T-cell (primary cell): ENCODE measurements at regions not wholly inside any gene's neighbourhood (a gene's known extent, or its start where the extent isn't known, plus 50 kb on each side); places are given as distances from the start of the nearest gene placed in this dataset.
"Not testable (repeated sequence)": the region's sequence is repeated elsewhere in the genome, so short reads cannot be mapped to it uniquely, and the experiment has no call there.

Source experiments
- ATAC-seq, 4 experiments: fragments of 200-7000 bp in 3 of 4; fragments of 150-1000 bp in 1 of 4; cut with Tn5 transposase; replicated peaks in 1 of 4; 1 replicate in 3 of 4; 2 replicates in 1 of 4; pipeline ENCODE4 v1.10.0; 2021; ENCODE audit warnings: moderate library complexity in 3 of 4, mild to moderate bottlenecking in 2 of 4, moderate number of reproducible peaks in 1 of 4
- CTCF ChIA-PET, 2 donors: fragments of 300-600 bp; sonication (Branson Sonifier 250); formaldehyde crosslinking; loops; one replicate each; lab custom pipeline; 2022; ENCODE audit warnings: antibody characterized with exemption in 2 of 2; lab: Charles Lee
- POLR2A ChIA-PET, 2 donors: fragments of 300-600 bp; sonication (Branson Sonifier 250); formaldehyde crosslinking; loops; one replicate each; lab custom pipeline; 2022; ENCODE audit warnings: antibody characterized with exemption in 2 of 2; lab: Charles Lee
- DNase-seq, 35 experiments: peaks; one replicate each; pipeline versions ENCODE4 v3.0.0 to v3.0.0-alpha.2; 2013 to 2023
- H3K27ac ChIP-seq: one replicate; pipeline ENCODE4 v1.5.1; 2013; ENCODE audit warnings: low read length
- H3K27me3 ChIP-seq, 2 experiments: replicated peaks in 1 of 2; 1 replicate in 1 of 2; 2 replicates in 1 of 2; pipeline versions ENCODE4 v1.6.1 to v1.7.0; 2013; ENCODE audit warnings: low read length in 1 of 2, mixed read lengths in 1 of 2; ENCODE audit not compliant: control insufficient read depth in 2 of 2, insufficient read depth in 2 of 2; ENCODE audit errors: extremely low read depth in 1 of 2
- H3K36me3 ChIP-seq, 2 donors: 1 replicate in 1 of 2; 2 replicates in 1 of 2; pipeline versions ENCODE4 v1.6.1 to v1.7.0; 2013; ENCODE audit warnings: low read length in 1 of 2; ENCODE audit not compliant: control insufficient read depth in 2 of 2, insufficient read depth in 1 of 2; ENCODE audit errors: extremely low read depth in 1 of 2
- H3K4me1 ChIP-seq, 2 experiments: 1 replicate in 1 of 2; 2 replicates in 1 of 2; pipeline versions ENCODE4 v1.6.1 to v1.7.0; 2013; ENCODE audit warnings: low read length in 2 of 2, mixed read lengths in 1 of 2; ENCODE audit not compliant: insufficient read depth in 2 of 2, control insufficient read depth in 1 of 2; ENCODE audit errors: extremely low read depth in 1 of 2
- H3K4me3 ChIP-seq, 2 donors: 1 replicate in 1 of 2; 2 replicates in 1 of 2; pipeline versions ENCODE4 v1.5.1 to v1.7.0; 2013; ENCODE audit warnings: mild to moderate bottlenecking in 2 of 2, low read length in 1 of 2, moderate library complexity in 1 of 2; ENCODE audit not compliant: control insufficient read depth in 1 of 2; ENCODE audit errors: extremely low read depth in 1 of 2
- H3K9me3 ChIP-seq: 2 replicates; pipeline ENCODE4 v1.7.0; 2013
- H3K27ac Mint-ChIP-seq, 2 donors: one replicate each; pipeline ENCODE4 v1.8.0; 2020 to 2021; ENCODE audit warnings: mild to moderate bottlenecking in 2 of 2, mixed read lengths in 2 of 2
- H3K27me3 Mint-ChIP-seq, 2 donors: one replicate each; pipeline ENCODE4 v1.8.0; 2021 to 2022; ENCODE audit warnings: mixed read lengths in 2 of 2
- H3K36me3 Mint-ChIP-seq: one replicate; pipeline ENCODE4 v1.8.0; 2021; ENCODE audit warnings: mixed read lengths
- H3K4me1 Mint-ChIP-seq, 3 donors: one replicate each; pipeline ENCODE4 v1.8.0; 2020 to 2022; ENCODE audit warnings: mixed read lengths in 3 of 3, mild to moderate bottlenecking in 1 of 3
- H3K4me3 Mint-ChIP-seq, 3 donors: one replicate each; pipeline ENCODE4 v1.8.0; 2020 to 2022; ENCODE audit warnings: mild to moderate bottlenecking in 3 of 3, mixed read lengths in 3 of 3, moderate library complexity in 3 of 3
- H3K9me3 Mint-ChIP-seq, 3 donors: one replicate each; pipeline ENCODE4 v1.8.0; 2020 to 2022; ENCODE audit warnings: mixed read lengths in 3 of 3
- WGBS: methylation state at CpG from one replicate; pipeline ENCODE4 v1.1.5; 2013; ENCODE audit warnings: missing lambda C conversion rate; ENCODE audit not compliant: insufficient coverage; 5-methylcytosine and 5-hydroxymethylcytosine counted together

GRCh38 chr6:58290177-58290576 lies 972.7 kb downstream of the PRIM2 start:
- H3K36me3 ChIP-seq: no peaks in the 10 kb centered on the region
- Mint-ChIP-seq H3K4me1 (no peaks in the 10 kb centered on the region), H3K9me3 (peaks cover 0 to 6% (median 5%) of the 10 kb centered on the region in 3 donors), H3K4me3 (no peak overlapping the region), H3K36me3 (no peaks in the 10 kb centered on the region), H3K27me3 (no peaks in the 10 kb centered on the region), H3K27ac (no peak overlapping the region)
- H3K4me3 ChIP-seq: no peak overlapping the region
- peaks cover 10% of the 10 kb centered on the region for H3K9me3 ChIP-seq
- DNase-seq (no peak), ATAC-seq (no peak)
- no peaks in the 10 kb centered on the region for H3K27me3 ChIP-seq
- ChIA-PET POLR2A (no interaction called here), CTCF (no interaction called here)
- H3K4me1 ChIP-seq: no peaks in the 10 kb centered on the region
- H3K27ac ChIP-seq: no peak overlapping the region

- POLR2A ChIA-PET, H3K4me3 Mint-ChIP-seq, H3K9me3 ChIP-seq, H3K27me3 ChIP-seq, H3K36me3 ChIP-seq, DNase-seq, H3K27ac ChIP-seq, H3K4me3 ChIP-seq, H3K27ac Mint-ChIP-seq, H3K4me1 ChIP-seq, H3K9me3 Mint-ChIP-seq, H3K36me3 Mint-ChIP-seq, CTCF ChIA-PET, H3K4me1 Mint-ChIP-seq, H3K27me3 Mint-ChIP-seq, ATAC-seq: not testable (repeated sequence)
- WGBS: no CpG with 5 or more reads among the region's 1 CpG
These were observed 973.9 kb downstream of the PRIM2 start for GRCh38 chr6:58291319-58291718.

- H3K4me1 Mint-ChIP-seq, H3K36me3 Mint-ChIP-seq, H3K36me3 ChIP-seq, DNase-seq, H3K4me3 Mint-ChIP-seq, H3K9me3 Mint-ChIP-seq, H3K27ac ChIP-seq, H3K4me3 ChIP-seq, H3K27ac Mint-ChIP-seq, H3K27me3 ChIP-seq, ATAC-seq, POLR2A ChIA-PET, H3K4me1 ChIP-seq, H3K27me3 Mint-ChIP-seq, H3K9me3 ChIP-seq, CTCF ChIA-PET: not testable (repeated sequence)
These were observed 990.5 kb downstream of the PRIM2 start for GRCh38 chr6:58307901-58308300.

- H3K27me3 ChIP-seq, POLR2A ChIA-PET, H3K4me3 Mint-ChIP-seq, CTCF ChIA-PET, H3K4me1 ChIP-seq, H3K27me3 Mint-ChIP-seq, H3K4me1 Mint-ChIP-seq, H3K27ac ChIP-seq, DNase-seq, H3K27ac Mint-ChIP-seq, H3K9me3 ChIP-seq, H3K4me3 ChIP-seq, H3K36me3 Mint-ChIP-seq, H3K36me3 ChIP-seq, ATAC-seq: not testable (repeated sequence)
- H3K9me3 Mint-ChIP-seq: peaks cover 8 to 19% (median 15%) of the 10 kb centered on the region in 3 donors
These were observed 1014.7 kb downstream of the PRIM2 start for GRCh38 chr6:58332108-58332507.

- WGBS: no CpG with 5 or more reads among the region's 5 CpGs
- POLR2A ChIA-PET: not testable (repeated sequence)
These were observed 1024.9 kb downstream of the PRIM2 start for GRCh38 chr6:58342287-58342686.

GRCh38 chr6:58347534-58347933 lies 1030.1 kb downstream of the PRIM2 start:
- H3K4me3 Mint-ChIP-seq, H3K27me3 Mint-ChIP-seq, H3K36me3 Mint-ChIP-seq, H3K4me3 ChIP-seq, CTCF ChIA-PET, ATAC-seq, DNase-seq, H3K9me3 ChIP-seq, H3K27me3 ChIP-seq, H3K4me1 ChIP-seq, H3K4me1 Mint-ChIP-seq, POLR2A ChIA-PET, H3K36me3 ChIP-seq, H3K27ac ChIP-seq, H3K27ac Mint-ChIP-seq, H3K9me3 Mint-ChIP-seq: not testable (repeated sequence)
- WGBS: no CpG with 5 or more reads among the region's 2 CpGs

More at GRCh38 chr6:58342287-58342686, 1024.9 kb downstream of the PRIM2 start:
- H3K4me1 ChIP-seq, H3K9me3 ChIP-seq, H3K27ac ChIP-seq, DNase-seq, H3K36me3 ChIP-seq, H3K4me1 Mint-ChIP-seq, H3K27ac Mint-ChIP-seq, H3K4me3 Mint-ChIP-seq, H3K36me3 Mint-ChIP-seq, ATAC-seq, H3K4me3 ChIP-seq, H3K27me3 Mint-ChIP-seq, H3K27me3 ChIP-seq, CTCF ChIA-PET: not testable (repeated sequence)
- peaks cover 5 to 14% (median 9%) of the 10 kb centered on the region in 3 donors for H3K9me3 Mint-ChIP-seq

GRCh38 chr6:58351619-58352018 lies 1034.2 kb downstream of the PRIM2 start:
- CTCF ChIA-PET, POLR2A ChIA-PET, ATAC-seq, H3K4me1 ChIP-seq, H3K9me3 ChIP-seq, H3K36me3 ChIP-seq, H3K27me3 Mint-ChIP-seq, H3K4me3 Mint-ChIP-seq, H3K4me1 Mint-ChIP-seq, H3K36me3 Mint-ChIP-seq, H3K27me3 ChIP-seq, DNase-seq, H3K9me3 Mint-ChIP-seq, H3K27ac Mint-ChIP-seq, H3K4me3 ChIP-seq, H3K27ac ChIP-seq: not testable (repeated sequence)
- WGBS: no CpG with 5 or more reads among the region's 1 CpG
